Transverse colon (tissue), 4 donors: ENCODE measurements at regions not wholly inside any gene's neighbourhood (a gene's known extent, or its start where the extent isn't known, plus 50 kb on each side); places are given as distances from the start of the nearest gene placed in this dataset.

Source experiments
- DNase-seq: peaks from one replicate; pipeline ENCODE4 v3.0.0-alpha.2; 2019
- H3K27ac ChIP-seq, 4 donors: fragments of 200-600 bp; sonication (generic); 2 replicates each; pipeline ENCODE4 v1.5.1; 2016 to 2018; ENCODE audit warnings: inconsistent platforms in 4 of 4
- H3K27me3 ChIP-seq: fragments of 200-600 bp; sonication (generic); 2 replicates; pipeline ENCODE4 v1.5.1; 2017; ENCODE audit warnings: inconsistent platforms
- H3K36me3 ChIP-seq, 4 donors: fragments of 200-600 bp; sonication (generic); 2 replicates each; pipeline ENCODE4 v1.5.1; 2017 to 2019; ENCODE audit warnings: inconsistent platforms in 4 of 4
- H3K4me1 ChIP-seq, 4 donors: fragments of 200-600 bp; sonication (generic); 2 replicates each; pipeline ENCODE4 v1.5.1; 2017 to 2020; ENCODE audit warnings: inconsistent platforms in 4 of 4
- H3K4me3 ChIP-seq, 4 donors: fragments of 200-600 bp; sonication (generic); 1 replicate in 1 of 4; 2 replicates in 3 of 4; pipeline versions ENCODE4 v1.5.1 to v1.6.1; 2017 to 2019; ENCODE audit warnings: inconsistent platforms in 4 of 4
- H3K9me3 ChIP-seq, 2 donors: fragments of 200-600 bp; sonication (generic); 2 replicates each; pipeline ENCODE4 v1.5.1; 2017 to 2019; ENCODE audit warnings: inconsistent platforms in 2 of 2
- EP300 ChIP-seq: sonication (generic); formaldehyde crosslinking; IDR thresholded peaks from one replicate; pipeline ENCODE4 v1.6.1; 2017; ENCODE audit warnings: antibody characterized with exemption, low read depth
- POLR2A ChIP-seq: fragments of 450-650 bp; IDR thresholded peaks from one replicate; pipeline ENCODE4 v1.6.1; 2016; ENCODE audit warnings: antibody characterized with exemption, mild to moderate bottlenecking, moderate library complexity
- POLR2AphosphoS5 ChIP-seq, 3 donors: sonication (generic); formaldehyde crosslinking; IDR thresholded peaks; one replicate each; pipeline ENCODE4 v1.6.1; 2016; ENCODE audit warnings: antibody characterized with exemption in 3 of 3
- WGBS, 2 donors: methylation state at CpG; one replicate each; pipeline ENCODE4 v1.1.5; 2018; ENCODE audit warnings: low coverage in 1 of 2; 5-methylcytosine and 5-hydroxymethylcytosine counted together
- in situ Hi-C, 4 donors: fragments of 200-750 bp; cut with MboI; loops; one replicate each; pipeline versions ENCODE4 v1.15.0 to v1.15.1; 2017; ENCODE audit warnings: low sequenced_read_pairs in 3 of 4, low pct_ligation_motif_present in 1 of 4, low pct_unique_long_range_greater_than_20kb in 1 of 4
- intact Hi-C: fragments of 100-400 bp; cut with DNase I; formaldehyde crosslinking; loops from one replicate; pipeline ENCODE4 v1.15.1; 2023; ENCODE audit warnings: low total_unique reads
- TF ChIP-seq, protein P1 (sequence below), 5 experiments: fragments of 200-600 bp in 3 of 5; fragments of 450-650 bp in 2 of 5; sonication (generic) in 3 of 5; IDR thresholded peaks; 1 replicate in 2 of 5; 2 replicates in 3 of 5; pipeline ENCODE4 v1.5.1; 2016 to 2017; ENCODE audit warnings: antibody characterized with exemption in 5 of 5, inconsistent platforms in 3 of 5, mild to moderate bottlenecking in 2 of 5, moderate library complexity in 1 of 5

GRCh38 chr3:166447513-166447912 is 610.3 kb upstream of the BCHE start:
- Histone ChIP-seq H3K4me1 (no peaks in the 10 kb centered on the region), H3K9me3 (no peaks in the 10 kb centered on the region), H3K4me3 (no peak overlapping the region), H3K27me3 (no peaks in the 10 kb centered on the region), H3K27ac (no peak overlapping the region), H3K36me3 (no peaks in the 10 kb centered on the region)
- in situ Hi-C loops (no loop called here), intact Hi-C loops (no loop called here)
- 46 to 52% methylated on average over 3 of the region's 3 CpGs for WGBS, 2 donors
- DNase-seq, result no peak
- TF ChIP-seq EP300, result no peak
- TF ChIP-seq POLR2AphosphoS5 (IDR thresholded peaks at IDR 0.05), result no peak
- TF ChIP-seq, protein P1, sequence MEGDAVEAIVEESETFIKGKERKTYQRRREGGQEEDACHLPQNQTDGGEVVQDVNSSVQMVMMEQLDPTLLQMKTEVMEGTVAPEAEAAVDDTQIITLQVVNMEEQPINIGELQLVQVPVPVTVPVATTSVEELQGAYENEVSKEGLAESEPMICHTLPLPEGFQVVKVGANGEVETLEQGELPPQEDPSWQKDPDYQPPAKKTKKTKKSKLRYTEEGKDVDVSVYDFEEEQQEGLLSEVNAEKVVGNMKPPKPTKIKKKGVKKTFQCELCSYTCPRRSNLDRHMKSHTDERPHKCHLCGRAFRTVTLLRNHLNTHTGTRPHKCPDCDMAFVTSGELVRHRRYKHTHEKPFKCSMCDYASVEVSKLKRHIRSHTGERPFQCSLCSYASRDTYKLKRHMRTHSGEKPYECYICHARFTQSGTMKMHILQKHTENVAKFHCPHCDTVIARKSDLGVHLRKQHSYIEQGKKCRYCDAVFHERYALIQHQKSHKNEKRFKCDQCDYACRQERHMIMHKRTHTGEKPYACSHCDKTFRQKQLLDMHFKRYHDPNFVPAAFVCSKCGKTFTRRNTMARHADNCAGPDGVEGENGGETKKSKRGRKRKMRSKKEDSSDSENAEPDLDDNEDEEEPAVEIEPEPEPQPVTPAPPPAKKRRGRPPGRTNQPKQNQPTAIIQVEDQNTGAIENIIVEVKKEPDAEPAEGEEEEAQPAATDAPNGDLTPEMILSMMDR (IDR thresholded peaks at IDR 0.05), result no peak
- no peak for TF ChIP-seq POLR2A

DNA sequence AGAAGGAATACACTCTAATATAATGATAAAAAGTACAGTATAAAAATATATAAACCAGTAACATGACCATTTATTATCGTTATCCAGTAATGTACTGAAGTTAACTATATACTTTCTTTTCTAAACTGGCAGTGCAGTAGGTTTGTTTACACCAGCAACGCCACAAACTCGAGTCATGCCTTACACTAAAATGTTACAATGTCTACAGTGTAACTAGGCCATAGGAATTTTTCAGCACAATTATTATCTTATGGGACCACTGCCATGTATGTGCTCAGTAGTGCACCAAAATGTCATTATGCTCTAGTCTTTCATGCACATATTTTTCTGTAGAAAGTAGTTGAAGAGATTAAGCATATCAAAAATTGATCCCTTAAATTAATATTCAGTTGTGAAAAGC is 609.8 kb upstream of the BCHE start:
- H3K9me3 ChIP-seq, result no peaks in the 10 kb centered on the region
- no peaks in the 10 kb centered on the region for H3K4me1 ChIP-seq
- no peaks in the 10 kb centered on the region for H3K36me3 ChIP-seq
- in situ Hi-C loops, result no loop called here
- H3K27ac ChIP-seq, result no peak overlapping the region
- H3K4me3 ChIP-seq, result no peak overlapping the region
- intact Hi-C loops, result no loop called here
- no peaks in the 10 kb centered on the region for H3K27me3 ChIP-seq
- no peak for TF ChIP-seq POLR2AphosphoS5 (IDR thresholded peaks at IDR 0.05)
- TF ChIP-seq, protein P1 (IDR thresholded peaks at IDR 0.05), result no peak
- no peak for TF ChIP-seq EP300
- TF ChIP-seq POLR2A, result no peak
- WGBS, 2 donors, result 27 to 31% methylated on average over 3 of the region's 3 CpGs
- DNase-seq, result no peak

DNA sequence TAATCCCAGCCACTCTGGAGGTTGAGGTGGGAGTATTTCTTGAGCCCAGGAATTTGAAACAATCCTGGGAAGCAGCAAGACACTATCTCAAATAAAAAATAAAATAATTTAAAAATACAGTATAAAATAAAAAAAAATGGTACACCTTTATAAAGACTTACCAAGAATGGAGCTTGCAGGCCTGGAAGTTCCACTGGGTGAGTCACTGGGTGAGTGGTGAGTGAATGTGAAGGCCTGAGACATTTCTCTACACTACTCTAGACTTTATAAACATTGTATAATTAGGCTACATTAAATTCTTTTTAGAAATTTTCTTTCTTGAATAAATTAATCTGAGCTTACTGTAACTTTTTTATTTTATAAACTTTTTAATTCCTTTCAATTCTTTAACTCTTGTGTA is 609.1 kb upstream of the BCHE start:
- TF ChIP-seq POLR2AphosphoS5 (IDR thresholded peaks at IDR 0.05), result no peak
- intact Hi-C loops, result no loop called here
- H3K36me3 ChIP-seq, result no peaks in the 10 kb centered on the region
- no peak for DNase-seq
- H3K9me3 ChIP-seq, result no peaks in the 10 kb centered on the region
- in situ Hi-C loops, result no loop called here
- H3K4me1 ChIP-seq, result no peaks in the 10 kb centered on the region
- H3K4me3 ChIP-seq, result no peak overlapping the region
- H3K27me3 ChIP-seq, result no peaks in the 10 kb centered on the region
- H3K27ac ChIP-seq, result no peak overlapping the region

GRCh38 chr3:166445865-166446264 is 608.6 kb upstream of the BCHE start:
- H3K27me3 ChIP-seq, result no peaks in the 10 kb centered on the region
- H3K9me3 ChIP-seq, result no peaks in the 10 kb centered on the region
- H3K4me3 ChIP-seq, result no peak overlapping the region
- DNase-seq, result no peak
- intact Hi-C loops (no loop called here), in situ Hi-C loops (no loop called here)
- TF ChIP-seq POLR2AphosphoS5 (IDR thresholded peaks at IDR 0.05) (no peak), POLR2A (no peak), EP300 (no peak)
- TF ChIP-seq, protein P1 (IDR thresholded peaks at IDR 0.05), result no peak
- H3K36me3 ChIP-seq, result no peaks in the 10 kb centered on the region
- no peak overlapping the region for H3K27ac ChIP-seq
- no peaks in the 10 kb centered on the region for H3K4me1 ChIP-seq

- Histone ChIP-seq H3K4me1 (no peaks in the 10 kb centered on the region), H3K36me3 (no peaks in the 10 kb centered on the region), H3K9me3 (no peaks in the 10 kb centered on the region), H3K27ac (no peak overlapping the region), H3K4me3 (no peak overlapping the region), H3K27me3 (no peaks in the 10 kb centered on the region)
- TF ChIP-seq POLR2A, result no peak
- TF ChIP-seq, protein P1 (IDR thresholded peaks at IDR 0.05), result no peak
- no peak for TF ChIP-seq EP300
- no peak for TF ChIP-seq POLR2AphosphoS5 (IDR thresholded peaks at IDR 0.05)
- no peak for DNase-seq
- WGBS, 2 donors, result 57% methylated on average over 7 of the region's 9 CpGs; no CpG with 5 or more reads in 1 of the 2 donors
- in situ Hi-C loops, result no loop called here
- intact Hi-C loops, result no loop called here
Measured at GRCh38 chr3:166444756-166445155, 607.5 kb upstream of the BCHE start.
